ENCODE measurements at regions not wholly inside any gene's neighbourhood (a gene's known extent, or its start where the extent isn't known, plus 50 kb on each side); places are given as distances from the start of the nearest gene placed in this dataset.

DNA sequence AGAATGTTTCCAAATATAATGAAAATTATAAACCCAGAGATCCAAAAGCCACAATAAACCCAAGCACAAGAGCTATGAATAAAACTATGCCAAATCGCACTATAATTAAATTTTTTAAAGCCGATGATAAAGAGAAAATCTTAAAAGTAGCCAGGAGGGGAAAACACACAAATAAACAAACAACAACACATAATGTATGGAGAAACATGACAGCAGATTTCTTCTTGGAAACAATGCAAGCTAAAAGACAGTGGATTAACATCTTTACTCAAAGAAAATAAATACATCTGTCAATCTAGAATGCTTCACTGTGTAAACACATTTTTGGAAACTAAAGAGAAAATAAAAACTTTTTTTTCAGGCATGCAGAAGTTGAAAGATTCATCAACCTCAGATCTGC, 53.0 kb upstream of the SMOX start:
- no peak for DNase-seq (ENCODE audit: low read depth)
- TF ChIP-seq, protein P1, sequence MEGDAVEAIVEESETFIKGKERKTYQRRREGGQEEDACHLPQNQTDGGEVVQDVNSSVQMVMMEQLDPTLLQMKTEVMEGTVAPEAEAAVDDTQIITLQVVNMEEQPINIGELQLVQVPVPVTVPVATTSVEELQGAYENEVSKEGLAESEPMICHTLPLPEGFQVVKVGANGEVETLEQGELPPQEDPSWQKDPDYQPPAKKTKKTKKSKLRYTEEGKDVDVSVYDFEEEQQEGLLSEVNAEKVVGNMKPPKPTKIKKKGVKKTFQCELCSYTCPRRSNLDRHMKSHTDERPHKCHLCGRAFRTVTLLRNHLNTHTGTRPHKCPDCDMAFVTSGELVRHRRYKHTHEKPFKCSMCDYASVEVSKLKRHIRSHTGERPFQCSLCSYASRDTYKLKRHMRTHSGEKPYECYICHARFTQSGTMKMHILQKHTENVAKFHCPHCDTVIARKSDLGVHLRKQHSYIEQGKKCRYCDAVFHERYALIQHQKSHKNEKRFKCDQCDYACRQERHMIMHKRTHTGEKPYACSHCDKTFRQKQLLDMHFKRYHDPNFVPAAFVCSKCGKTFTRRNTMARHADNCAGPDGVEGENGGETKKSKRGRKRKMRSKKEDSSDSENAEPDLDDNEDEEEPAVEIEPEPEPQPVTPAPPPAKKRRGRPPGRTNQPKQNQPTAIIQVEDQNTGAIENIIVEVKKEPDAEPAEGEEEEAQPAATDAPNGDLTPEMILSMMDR (IDR thresholded peaks at IDR 0.05; ENCODE audit: low read length, missing control alignments), result no peak
- H3K4me3 ChIP-seq (replicated peaks; ENCODE audit: low read depth, low read length), result no peak overlapping the region

DNA sequence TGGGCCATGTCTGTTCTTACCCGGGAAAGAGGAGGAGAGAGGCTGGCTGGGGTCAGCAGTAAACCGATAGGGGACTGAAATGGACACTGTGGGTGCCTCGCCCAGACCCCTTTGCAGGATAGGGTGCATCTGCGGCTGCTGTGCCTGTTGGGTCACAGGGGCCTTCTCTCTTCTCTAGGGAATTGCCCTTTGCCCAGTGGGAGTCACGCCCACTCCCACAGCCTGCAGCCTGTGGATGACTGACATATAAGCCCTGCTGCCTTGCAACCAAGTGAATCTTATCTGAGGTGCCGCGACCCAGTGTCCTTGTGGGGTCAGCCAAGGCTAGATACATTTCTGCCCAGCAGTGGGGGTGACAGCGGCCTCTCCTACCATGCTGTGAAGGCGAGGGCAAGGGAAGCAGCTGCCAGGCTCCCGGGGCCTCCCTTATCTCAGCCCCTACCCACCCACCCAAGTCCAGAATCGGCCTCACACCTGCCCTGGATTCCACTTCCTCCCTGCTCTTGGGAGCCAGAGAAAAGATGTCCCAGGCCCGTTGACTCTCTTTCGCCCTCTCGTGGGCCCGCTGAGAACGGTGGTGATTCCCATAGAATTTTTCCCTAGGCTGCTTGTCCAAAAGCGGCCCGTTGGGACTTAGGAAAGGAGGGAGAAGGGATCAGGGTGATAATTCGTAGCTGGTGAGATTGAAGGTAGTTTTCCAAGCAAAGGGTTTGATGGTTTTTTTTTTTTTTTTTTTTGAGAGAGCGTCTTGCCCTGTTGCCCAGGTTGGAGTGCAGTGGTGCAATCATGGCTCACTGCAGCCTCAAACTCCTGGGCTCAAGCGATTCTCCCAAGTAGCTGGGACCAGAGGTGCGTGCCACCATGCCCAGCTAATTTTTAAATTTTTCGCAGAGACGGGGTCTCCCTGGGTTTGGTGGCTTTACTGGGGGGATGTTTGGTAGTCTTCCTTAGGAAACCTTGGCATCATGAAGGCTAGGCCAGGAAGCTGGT, 56.8 kb upstream of the SMOX start:
- no peak overlapping the region for H3K4me3 ChIP-seq (replicated peaks; ENCODE audit: low read depth, low read length)
- TF ChIP-seq, protein P1 (IDR thresholded peaks at IDR 0.05; ENCODE audit: low read length, missing control alignments), result peak; percentile 77
- DNase-seq (ENCODE audit: low read depth), result peak; percentile 69

DNA sequence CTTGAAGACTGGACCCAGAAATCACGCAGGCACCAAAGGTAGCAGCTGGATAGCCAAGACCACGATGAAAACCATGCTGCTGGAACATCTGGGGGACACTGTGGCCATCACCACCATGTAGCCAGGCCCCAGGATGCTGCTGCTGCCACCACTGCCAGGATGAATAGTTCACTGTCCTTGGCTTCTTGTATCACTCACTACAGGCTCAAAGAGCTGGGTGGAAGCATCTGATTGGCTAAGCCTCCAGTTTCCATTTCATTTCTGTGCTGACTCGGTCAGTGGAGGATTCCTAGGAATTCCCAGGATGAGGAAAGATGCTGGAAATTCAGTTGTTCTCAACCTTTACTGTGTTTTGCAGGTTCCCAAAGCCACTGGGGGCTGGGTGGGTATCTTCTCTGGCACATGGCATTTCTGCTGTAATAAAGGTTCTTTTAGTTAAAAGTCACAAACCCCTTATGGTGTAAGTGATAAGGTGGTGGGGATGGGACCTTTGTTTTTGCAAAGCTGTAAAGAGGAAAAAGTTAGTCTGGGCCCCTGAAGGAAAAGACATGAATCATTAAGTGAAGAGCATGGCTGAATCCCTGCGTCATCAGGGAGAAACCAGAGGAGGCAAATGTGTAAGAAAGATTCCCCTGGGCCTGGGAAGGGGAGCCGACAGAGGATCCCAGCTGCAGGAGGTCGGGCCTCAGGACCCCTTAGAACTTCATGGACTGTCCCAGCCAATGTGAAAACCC, 57.7 kb upstream of the SMOX start:
- DNase-seq (ENCODE audit: low read depth), result peak; percentile 80
- TF ChIP-seq, protein P1 (IDR thresholded peaks at IDR 0.05; ENCODE audit: low read length, missing control alignments), result no peak
- H3K4me3 ChIP-seq (replicated peaks; ENCODE audit: low read depth, low read length), result no peak overlapping the region

DNA sequence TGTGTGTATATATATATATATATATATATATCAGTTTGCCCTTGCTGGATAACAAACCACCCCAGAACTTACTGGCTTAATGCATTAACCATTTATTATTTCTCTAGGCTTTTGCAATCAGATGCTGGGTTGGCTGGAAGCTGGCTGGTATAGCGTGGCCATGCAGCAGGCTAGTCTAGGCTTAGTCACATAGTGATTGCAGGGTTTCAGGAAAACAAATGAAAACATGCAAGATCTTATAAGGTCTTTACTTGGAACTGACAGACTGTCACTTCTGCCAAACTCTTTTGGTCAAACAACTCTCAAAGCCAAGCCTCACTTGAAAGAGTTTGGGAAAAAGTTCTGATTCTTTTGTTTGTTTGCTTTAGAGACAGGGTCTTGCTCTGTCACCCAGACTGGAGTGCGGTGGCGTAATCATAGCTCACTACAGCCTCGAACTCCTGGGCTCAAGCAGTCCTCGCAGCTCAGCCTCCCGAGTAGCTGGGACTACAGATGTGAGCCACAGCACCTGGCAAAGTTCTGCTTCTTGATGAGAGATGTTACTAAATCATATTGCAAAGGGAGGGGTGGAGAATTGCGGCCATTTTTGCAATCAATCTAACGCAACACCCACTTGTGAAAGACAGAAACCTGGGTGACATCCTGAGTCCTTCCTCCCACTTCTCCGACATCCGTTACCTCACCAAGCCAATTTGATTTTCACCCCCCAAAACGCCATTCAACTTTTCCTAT, 58.7 kb upstream of the SMOX start:
- H3K4me3 ChIP-seq (replicated peaks; ENCODE audit: low read depth, low read length), result no peak overlapping the region
- peak; percentile 49 for DNase-seq (ENCODE audit: low read depth)
- TF ChIP-seq, protein P1 (IDR thresholded peaks at IDR 0.05; ENCODE audit: low read length, missing control alignments), result no peak

DNA sequence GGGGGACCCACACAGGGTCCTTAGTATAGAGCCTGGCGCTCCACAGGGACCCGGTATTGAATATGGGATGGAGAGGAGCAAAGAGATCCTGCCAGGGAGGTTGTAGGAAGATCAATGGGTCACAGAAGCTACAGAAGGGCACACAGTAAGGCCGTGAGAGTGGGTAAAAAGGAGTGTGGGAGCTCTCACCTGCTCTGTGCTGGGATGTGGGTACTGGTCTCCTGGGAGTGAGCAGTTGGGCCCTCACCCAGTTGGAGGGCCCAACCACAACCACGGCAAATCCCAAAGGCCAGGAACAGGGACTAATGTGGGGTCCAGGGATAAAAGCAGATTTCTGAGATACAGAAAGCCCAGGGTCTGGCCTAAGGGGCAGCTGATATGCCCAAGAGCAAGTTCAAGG, 59.9 kb upstream of the SMOX start:
- DNase-seq (ENCODE audit: low read depth), result no peak
- TF ChIP-seq, protein P1 (IDR thresholded peaks at IDR 0.05; ENCODE audit: low read length, missing control alignments), result no peak
- no peak overlapping the region for H3K4me3 ChIP-seq (replicated peaks; ENCODE audit: low read depth, low read length)

DNA sequence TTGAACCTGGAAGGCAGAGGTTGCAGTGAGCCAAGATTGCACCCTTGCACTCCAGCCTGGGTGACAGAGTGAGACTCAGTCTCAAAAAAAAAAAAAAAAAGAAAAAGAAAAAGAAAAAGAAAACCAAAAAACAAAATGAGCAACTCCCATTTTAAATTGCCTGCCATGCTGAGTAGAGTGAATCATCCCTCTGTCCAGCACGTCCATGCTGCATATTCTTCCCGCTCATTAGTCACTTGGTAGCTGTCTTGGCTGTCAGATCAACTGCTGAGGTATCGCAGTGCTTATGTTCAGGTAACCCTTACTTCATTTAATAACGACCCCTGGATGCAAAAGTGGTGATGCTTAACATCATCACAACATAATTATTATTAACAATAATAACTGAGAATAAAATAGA, 60.7 kb upstream of the SMOX start:
- DNase-seq (ENCODE audit: low read depth), result no peak
- TF ChIP-seq, protein P1 (IDR thresholded peaks at IDR 0.05; ENCODE audit: low read length, missing control alignments), result no peak
- no peak overlapping the region for H3K4me3 ChIP-seq (replicated peaks; ENCODE audit: low read depth, low read length)
